ENCODE measurements at regions not wholly inside any gene's neighbourhood (a gene's known extent, or its start where the extent isn't known, plus 50 kb on each side); places are given as distances from the start of the nearest gene placed in this dataset.

GRCh38 chr13:80840316-80840976 lies 499.5 kb upstream of the SPRY2 start:
- intact Hi-C loops (cut with micrococcal nuclease; ENCODE audit: unreplicated experiment): no loop called here
- no peak for ATAC-seq

GRCh38 chr13:80835902-80836301 lies 495.0 kb upstream of the SPRY2 start:
- Histone ChIP-seq H3K9me3 (replicated peaks; ENCODE audit: control insufficient read depth, insufficient read depth, low read length) (no peaks in the 10 kb centered on the region), H3K4me1 (ENCODE audit: control insufficient read depth, insufficient read depth, low read length) (no peaks in the 10 kb centered on the region), H3K79me2 (ENCODE audit: control insufficient read depth, insufficient read depth, low read length) (no peaks in the 10 kb centered on the region), H3K4me3 (no peak overlapping the region), H4K20me1 (ENCODE audit: control insufficient read depth, insufficient read depth) (no peaks in the 10 kb centered on the region), H2AFZ (ENCODE audit: control insufficient read depth, low read depth, low read length) (no peak overlapping the region), H3K9ac (ENCODE audit: control insufficient read depth, insufficient read depth, low read length) (no peak overlapping the region), H3K36me3 (ENCODE audit: control insufficient read depth in 2 of 2, insufficient read depth in 2 of 2, low read length in 1 of 2) (no peaks in the 10 kb centered on the region), H3K27me3 (replicated peaks in 1 of 2; ENCODE audit: control insufficient read depth in 2 of 2, insufficient read depth in 2 of 2, low read length in 1 of 2) (no peaks in the 10 kb centered on the region), H3K4me2 (ENCODE audit: control insufficient read depth, insufficient read depth) (no peak overlapping the region), H3K27ac (ENCODE audit: control insufficient read depth, insufficient read depth) (no peak overlapping the region)
- no peak for ATAC-seq
- FAIRE-seq: no peak
- intact Hi-C loops (cut with micrococcal nuclease; ENCODE audit: unreplicated experiment) (no loop called here), in situ Hi-C loops (cut with MboI) (no loop called here)
- ChIA-PET POLR2A (no interaction called here), RAD21 (ENCODE audit: unreplicated experiment) (no interaction called here), CTCF (no interaction called here), SMC1A (ENCODE audit: uncharacterized antibody, unreplicated experiment) (no interaction called here)
- no peak for DNase-seq (ENCODE audit: low read depth, low spot score)
- BruUV-seq (replicated peaks): no TSS peak
- TF ChIP-seq IRF3 (IDR thresholded peaks at IDR 0.05): no peak
- no peak for TF ChIP-seq CTCF (IDR thresholded peaks at IDR 0.05 in 2 of 3, conservative IDR thresholded peaks at IDR 0.05 in 1 of 3; ENCODE audit: control insufficient read depth in 2 of 3, extremely low read depth in 1 of 3, insufficient read depth in 1 of 3, low read depth in 3 of 3, low read length in 3 of 3)
- no peak for TF ChIP-seq NKRF (conservative IDR thresholded peaks at IDR 0.05)
- TF ChIP-seq NFXL1 (IDR thresholded peaks at IDR 0.05; ENCODE audit: borderline replicate concordance): no peak
- TF ChIP-seq GATAD2B (conservative IDR thresholded peaks at IDR 0.05; ENCODE audit: low read depth): no peak

More at GRCh38 chr13:80840316-80840976, 499.5 kb upstream of the SPRY2 start:
- in situ Hi-C loops (cut with MboI): no loop called here
- H3K4me2 ChIP-seq (ENCODE audit: control insufficient read depth, insufficient read depth): no peak overlapping the region
- ChIA-PET CTCF (no interaction called here), POLR2A (no interaction called here), SMC1A (ENCODE audit: uncharacterized antibody, unreplicated experiment) (interaction anchor here (0.7 kb wide), 1 partner anchor 172 kb away, joined by 3 read pairs; no protein-coding TSS in a partner anchor), RAD21 (ENCODE audit: unreplicated experiment) (no interaction called here)
- no peak for FAIRE-seq
- H4K20me1 ChIP-seq (ENCODE audit: control insufficient read depth, insufficient read depth): no peaks in the 10 kb centered on the region
- no peaks in the 10 kb centered on the region for H3K36me3 ChIP-seq (ENCODE audit: control insufficient read depth in 2 of 2, insufficient read depth in 2 of 2, low read length in 1 of 2)
- no peak overlapping the region for H2AFZ ChIP-seq (ENCODE audit: control insufficient read depth, low read depth, low read length)
- H3K27ac ChIP-seq (ENCODE audit: control insufficient read depth, insufficient read depth): no peak overlapping the region
- BruUV-seq (replicated peaks): no TSS peak
- H3K9ac ChIP-seq (ENCODE audit: control insufficient read depth, insufficient read depth, low read length): no peak overlapping the region
- H3K4me1 ChIP-seq (ENCODE audit: control insufficient read depth, insufficient read depth, low read length): no peaks in the 10 kb centered on the region
- DNase-seq (ENCODE audit: low read depth, low spot score): no peak
- H3K9me3 ChIP-seq (replicated peaks; ENCODE audit: control insufficient read depth, insufficient read depth, low read length): no peaks in the 10 kb centered on the region
- 26% methylated on average over 7 of the region's 7 CpGs for WGBS (ENCODE audit: insufficient coverage, insufficient replicate concordance, low lambda C conversion rate, missing lambda C conversion rate)
- no peaks in the 10 kb centered on the region for H3K79me2 ChIP-seq (ENCODE audit: control insufficient read depth, insufficient read depth, low read length)
- H3K27me3 ChIP-seq (replicated peaks in 1 of 2; ENCODE audit: control insufficient read depth in 2 of 2, insufficient read depth in 2 of 2, low read length in 1 of 2): no peaks in the 10 kb centered on the region
- H3K4me3 ChIP-seq: no peak overlapping the region
- TF ChIP-seq FOXK2 (IDR thresholded peaks at IDR 0.05) (no peak), ZBED1 (IDR thresholded peaks at IDR 0.05; ENCODE audit: borderline replicate concordance) (no peak), E2F4 (IDR thresholded peaks at IDR 0.05; ENCODE audit: low read depth, low read length) (no peak), RELA (IDR thresholded peaks at IDR 0.05; ENCODE audit: borderline replicate concordance, partially characterized antibody) (no peak), SPI1 (IDR thresholded peaks at IDR 0.05; ENCODE audit: borderline replicate concordance, insufficient read depth, low read depth, low read length) (no peak), SRF (IDR thresholded peaks at IDR 0.05; ENCODE audit: low read depth in 2 of 2, low read length in 2 of 2) (no peak), HDAC2 (IDR thresholded peaks at IDR 0.05) (no peak), PAX8 (IDR thresholded peaks at IDR 0.05) (no peak), STAT1 (conservative IDR thresholded peaks at IDR 0.05) (no peak), PAX5 (IDR thresholded peaks at IDR 0.05; ENCODE audit: borderline replicate concordance, low read depth, low read length) (no peak), ZSCAN29 (IDR thresholded peaks at IDR 0.05) (no peak)

Measured in GM12878 (cell line).